ENCODE measurements at regions not wholly inside any gene's neighbourhood (a gene's known extent, or its start where the extent isn't known, plus 50 kb on each side); places are given as distances from the start of the nearest gene placed in this dataset.

DNA sequence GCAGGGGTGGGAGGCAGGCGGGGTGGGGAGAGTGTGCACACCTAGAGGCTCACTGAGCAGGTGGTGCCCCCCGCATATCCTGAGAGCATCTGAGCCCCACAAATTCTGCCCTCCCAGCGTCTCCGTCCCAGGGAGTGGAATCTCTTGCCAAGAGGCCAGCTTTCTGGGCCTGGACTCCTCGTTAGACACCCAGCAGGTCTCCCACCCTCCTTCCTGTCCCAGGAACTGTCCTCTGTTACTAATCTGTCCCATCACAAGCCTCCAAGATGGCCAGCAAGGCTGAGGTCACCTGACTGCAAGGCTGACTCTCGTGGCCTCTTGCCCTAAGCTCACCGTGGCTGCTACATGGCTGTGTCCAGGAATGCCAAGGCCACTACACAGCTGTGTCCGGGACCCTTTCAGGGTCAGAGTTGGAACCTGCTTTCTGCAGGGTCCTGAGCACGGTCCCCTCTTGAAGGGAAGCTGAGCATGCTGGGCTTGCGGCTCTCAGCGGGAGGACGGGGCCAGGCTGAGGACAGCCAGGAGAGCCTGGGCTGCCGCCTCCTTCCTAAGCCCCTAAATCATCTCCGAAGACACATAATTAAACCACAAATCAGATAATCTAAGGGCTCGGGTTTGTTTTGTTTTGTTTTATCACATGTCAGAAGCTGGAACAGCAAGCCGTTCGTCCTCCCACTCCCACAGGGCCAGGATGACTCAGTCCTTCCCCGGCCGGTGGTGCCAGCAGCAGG is 1327.3 kb downstream of the TBC1D22A start:
- H3K4me3 ChIP-seq (ENCODE audit: low read depth, low read length) = no peak overlapping the region

DNA sequence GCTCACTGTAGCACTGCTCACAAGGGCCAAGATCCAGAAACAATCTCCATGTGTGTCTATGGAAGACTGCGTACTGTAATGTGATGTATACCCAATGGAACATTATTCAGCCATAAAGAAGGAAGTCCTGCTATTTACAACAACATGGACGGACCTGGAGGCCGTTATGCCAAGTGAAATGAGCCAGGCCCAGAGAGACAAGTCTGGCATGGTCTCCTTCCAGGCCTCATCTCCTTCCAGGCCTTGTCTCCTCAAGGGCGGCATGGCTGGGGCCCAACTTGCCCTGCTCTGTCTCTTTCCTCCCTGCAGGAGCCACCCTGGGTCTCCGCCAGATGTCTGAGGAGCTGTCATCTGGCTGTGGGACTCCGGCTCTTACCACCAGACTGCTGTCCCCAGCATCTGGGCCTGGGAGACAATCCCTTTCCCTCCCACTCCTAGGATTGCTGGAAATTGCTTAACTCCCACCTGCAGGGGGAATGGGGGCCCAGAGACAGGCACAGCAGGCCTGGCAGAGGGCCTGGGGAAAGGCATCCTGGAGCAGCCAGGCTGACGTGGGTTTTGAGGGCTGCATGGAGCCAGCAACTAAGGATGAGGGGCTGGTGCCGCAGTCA is 1326.6 kb downstream of the TBC1D22A start:
- H3K4me3 ChIP-seq (ENCODE audit: low read depth, low read length) = no peak overlapping the region
- TF ChIP-seq, protein P1, sequence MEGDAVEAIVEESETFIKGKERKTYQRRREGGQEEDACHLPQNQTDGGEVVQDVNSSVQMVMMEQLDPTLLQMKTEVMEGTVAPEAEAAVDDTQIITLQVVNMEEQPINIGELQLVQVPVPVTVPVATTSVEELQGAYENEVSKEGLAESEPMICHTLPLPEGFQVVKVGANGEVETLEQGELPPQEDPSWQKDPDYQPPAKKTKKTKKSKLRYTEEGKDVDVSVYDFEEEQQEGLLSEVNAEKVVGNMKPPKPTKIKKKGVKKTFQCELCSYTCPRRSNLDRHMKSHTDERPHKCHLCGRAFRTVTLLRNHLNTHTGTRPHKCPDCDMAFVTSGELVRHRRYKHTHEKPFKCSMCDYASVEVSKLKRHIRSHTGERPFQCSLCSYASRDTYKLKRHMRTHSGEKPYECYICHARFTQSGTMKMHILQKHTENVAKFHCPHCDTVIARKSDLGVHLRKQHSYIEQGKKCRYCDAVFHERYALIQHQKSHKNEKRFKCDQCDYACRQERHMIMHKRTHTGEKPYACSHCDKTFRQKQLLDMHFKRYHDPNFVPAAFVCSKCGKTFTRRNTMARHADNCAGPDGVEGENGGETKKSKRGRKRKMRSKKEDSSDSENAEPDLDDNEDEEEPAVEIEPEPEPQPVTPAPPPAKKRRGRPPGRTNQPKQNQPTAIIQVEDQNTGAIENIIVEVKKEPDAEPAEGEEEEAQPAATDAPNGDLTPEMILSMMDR (IDR thresholded peaks at IDR 0.05; ENCODE audit: borderline replicate concordance, insufficient read depth, low read depth, low read length) = no peak

More for the DNA sequence above, 1327.3 kb downstream of the TBC1D22A start:
- TF ChIP-seq, protein P1 (IDR thresholded peaks at IDR 0.05; ENCODE audit: borderline replicate concordance, insufficient read depth, low read depth, low read length) = no peak

DNA sequence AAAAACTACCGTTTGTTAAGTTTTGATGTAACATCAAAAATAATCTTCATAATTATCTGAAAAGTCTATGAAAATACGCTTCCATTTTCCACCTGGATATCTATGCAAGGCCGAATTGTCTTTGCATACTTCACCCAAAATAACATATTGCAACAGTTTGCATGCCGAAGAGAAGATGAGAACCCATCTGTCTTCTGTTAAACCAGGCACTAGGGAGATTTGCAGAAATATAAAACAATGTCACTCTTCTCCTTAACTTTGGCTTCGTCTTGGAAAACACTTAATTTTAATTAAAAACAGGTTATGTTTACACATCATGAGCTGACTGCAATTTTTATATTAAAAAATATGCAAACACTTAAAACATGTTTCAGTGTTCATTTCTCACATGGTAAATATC is 1325.8 kb downstream of the TBC1D22A start:
- TF ChIP-seq, protein P1 (IDR thresholded peaks at IDR 0.05; ENCODE audit: borderline replicate concordance, insufficient read depth, low read depth, low read length) = no peak

DNA sequence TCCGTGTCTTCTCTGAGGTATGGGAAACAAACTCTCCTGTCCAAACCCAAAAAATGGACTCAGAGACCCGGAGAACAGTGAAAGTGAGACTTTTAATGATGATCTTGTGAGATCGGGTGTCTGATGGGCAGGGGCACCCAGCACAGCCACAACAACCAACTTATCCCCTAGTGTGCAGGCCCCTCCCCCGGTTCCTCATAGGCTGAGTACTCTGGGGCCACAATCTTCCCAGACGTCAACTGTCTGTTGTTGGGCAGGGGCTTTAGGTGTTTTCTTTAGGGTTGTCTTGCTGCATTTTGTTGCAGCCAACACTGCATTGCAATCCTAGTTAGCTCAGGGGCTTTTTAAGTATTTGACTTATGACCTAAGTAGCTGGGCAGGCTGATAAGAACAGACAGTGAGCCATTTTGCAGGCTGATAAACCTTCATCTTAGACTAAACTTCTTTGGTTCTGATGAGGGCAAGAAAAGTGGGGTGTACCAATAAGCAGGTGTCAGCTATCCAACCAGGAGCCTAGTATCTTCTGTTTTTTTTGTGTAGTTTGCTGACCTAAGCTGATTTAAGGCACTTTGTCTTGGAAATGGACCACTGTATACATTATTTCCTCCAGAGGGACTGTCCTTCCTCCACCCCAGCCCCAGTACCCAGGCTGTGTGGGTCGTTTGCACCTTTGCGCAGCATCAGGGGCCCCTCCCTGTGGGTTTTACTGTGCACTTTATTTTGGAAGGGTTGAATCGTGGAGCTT is 1323.6 kb downstream of the TBC1D22A start:
- TF ChIP-seq, protein P1 (IDR thresholded peaks at IDR 0.05; ENCODE audit: borderline replicate concordance, insufficient read depth, low read depth, low read length) = no peak
- no peak overlapping the region for H3K4me3 ChIP-seq (ENCODE audit: low read depth, low read length)

More for the DNA sequence above, 1325.8 kb downstream of the TBC1D22A start:
- no peak overlapping the region for H3K4me3 ChIP-seq (ENCODE audit: low read depth, low read length)

DNA sequence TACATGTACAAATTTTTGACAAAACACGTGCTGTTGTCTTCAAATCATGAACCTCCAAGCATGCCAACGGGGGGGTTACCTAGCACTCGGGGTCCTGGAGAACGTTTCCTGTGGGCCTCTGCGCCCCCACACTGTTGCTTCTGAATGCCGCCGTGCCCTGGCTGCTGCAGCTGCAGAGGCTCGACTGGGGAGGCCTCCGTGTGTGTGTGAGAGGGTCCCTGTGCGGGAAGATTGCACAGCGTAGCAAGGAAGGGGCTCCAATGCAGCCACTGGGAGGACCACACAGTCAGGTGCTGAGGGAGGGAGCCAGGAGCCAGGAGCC is 1322.2 kb downstream of the TBC1D22A start:
- TF ChIP-seq, protein P1 (IDR thresholded peaks at IDR 0.05; ENCODE audit: borderline replicate concordance, insufficient read depth, low read depth, low read length) = no peak
- no peak overlapping the region for H3K4me3 ChIP-seq (ENCODE audit: low read depth, low read length)

DNA sequence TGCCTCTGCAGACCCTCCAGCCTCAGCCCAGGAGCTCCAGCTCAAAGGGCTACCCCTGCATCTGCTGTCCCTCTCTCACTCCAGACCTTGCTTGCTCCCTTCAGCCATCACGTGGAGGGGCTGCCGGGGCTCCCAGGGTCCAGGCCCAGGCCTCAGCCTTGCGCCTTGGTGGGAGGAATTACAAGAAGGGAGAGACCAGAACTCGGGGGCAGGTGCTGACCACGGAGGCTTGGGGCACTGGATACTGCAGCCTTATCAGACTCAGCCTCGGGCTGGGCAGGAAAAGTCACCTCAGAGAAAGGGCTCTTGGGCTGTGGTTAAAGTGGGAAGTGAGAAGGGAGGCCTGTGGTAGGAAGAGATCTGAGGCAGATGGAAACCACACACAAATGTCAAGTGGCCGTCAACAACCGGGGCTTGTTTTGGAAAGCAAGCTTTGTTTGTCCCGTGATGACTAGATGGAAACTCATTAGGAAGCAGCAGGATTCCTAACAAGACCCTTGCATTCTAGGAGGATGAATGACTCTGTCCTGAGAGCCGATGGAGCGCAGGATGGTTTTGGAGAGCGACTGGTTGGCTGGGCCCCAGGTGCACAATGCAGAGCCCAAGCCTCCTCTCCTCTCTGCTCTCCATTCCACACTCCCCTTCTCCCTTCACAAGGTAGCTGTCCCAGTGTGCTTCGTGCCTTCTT is 1321.7 kb downstream of the TBC1D22A start:
- no peak overlapping the region for H3K4me3 ChIP-seq (ENCODE audit: low read depth, low read length)

More for the DNA sequence above, 1321.7 kb downstream of the TBC1D22A start:
- TF ChIP-seq, protein P1 (IDR thresholded peaks at IDR 0.05; ENCODE audit: borderline replicate concordance, insufficient read depth, low read depth, low read length) = no peak
